Spleen (tissue), 7 donors: ENCODE measurements at regions not wholly inside any gene's neighbourhood (a gene's known extent, or its start where the extent isn't known, plus 50 kb on each side); places are given as distances from the start of the nearest gene placed in this dataset.

Source experiments
- POLR2AphosphoS5 ChIP-seq, 3 donors: sonication (generic); formaldehyde crosslinking; IDR thresholded peaks; one replicate each; pipeline ENCODE4 v1.5.1; 2017; ENCODE audit warnings: antibody characterized with exemption in 3 of 3
- TF ChIP-seq, protein P1 (sequence below), 11 experiments: fragments of 200-600 bp in 7 of 11; fragments of 450-650 bp in 4 of 11; sonication (generic) in 4 of 11; IDR thresholded peaks in 8 of 11; conservative IDR thresholded peaks in 3 of 11; 1 replicate in 7 of 11; 2 replicates in 4 of 11; pipeline versions ENCODE4 v1.4.0 to v1.8.0; 2016 to 2021; ENCODE audit warnings: antibody characterized with exemption in 11 of 11, inconsistent platforms in 4 of 11, mild to moderate bottlenecking in 1 of 11
- donor health status: DM: no; HTN: no; CAD: no; lungs with moderate emphysema.
- donor health status: DM: no; HTN: no; CAD: no.
- donor health status: DM: no; HTN: no; CAD: no.

DNA sequence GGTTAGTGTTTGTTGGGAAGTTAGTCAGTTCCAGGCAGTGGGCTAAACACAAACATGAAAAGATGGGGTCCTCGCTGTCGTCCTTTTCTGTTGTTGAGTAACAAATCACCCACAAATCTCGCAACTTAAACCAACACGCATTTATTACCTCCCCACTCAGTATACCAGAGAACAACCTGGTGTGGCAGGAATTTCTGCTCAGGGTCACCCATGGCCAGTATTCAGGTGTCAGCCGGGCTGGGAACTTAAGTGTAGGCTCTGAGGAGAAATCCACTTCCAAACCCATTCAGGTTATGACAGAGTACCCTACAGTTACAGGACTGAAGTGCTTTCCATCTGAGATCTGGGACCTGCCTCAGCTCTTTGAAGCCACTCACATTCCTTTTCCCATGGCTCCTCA, 73.6 kb upstream of the SP4 start:
- TF ChIP-seq, protein P1, sequence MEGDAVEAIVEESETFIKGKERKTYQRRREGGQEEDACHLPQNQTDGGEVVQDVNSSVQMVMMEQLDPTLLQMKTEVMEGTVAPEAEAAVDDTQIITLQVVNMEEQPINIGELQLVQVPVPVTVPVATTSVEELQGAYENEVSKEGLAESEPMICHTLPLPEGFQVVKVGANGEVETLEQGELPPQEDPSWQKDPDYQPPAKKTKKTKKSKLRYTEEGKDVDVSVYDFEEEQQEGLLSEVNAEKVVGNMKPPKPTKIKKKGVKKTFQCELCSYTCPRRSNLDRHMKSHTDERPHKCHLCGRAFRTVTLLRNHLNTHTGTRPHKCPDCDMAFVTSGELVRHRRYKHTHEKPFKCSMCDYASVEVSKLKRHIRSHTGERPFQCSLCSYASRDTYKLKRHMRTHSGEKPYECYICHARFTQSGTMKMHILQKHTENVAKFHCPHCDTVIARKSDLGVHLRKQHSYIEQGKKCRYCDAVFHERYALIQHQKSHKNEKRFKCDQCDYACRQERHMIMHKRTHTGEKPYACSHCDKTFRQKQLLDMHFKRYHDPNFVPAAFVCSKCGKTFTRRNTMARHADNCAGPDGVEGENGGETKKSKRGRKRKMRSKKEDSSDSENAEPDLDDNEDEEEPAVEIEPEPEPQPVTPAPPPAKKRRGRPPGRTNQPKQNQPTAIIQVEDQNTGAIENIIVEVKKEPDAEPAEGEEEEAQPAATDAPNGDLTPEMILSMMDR (IDR thresholded peaks at IDR 0.05 in 8 of 11, conservative IDR thresholded peaks at IDR 0.05 in 3 of 11): no peak
- TF ChIP-seq POLR2AphosphoS5 (IDR thresholded peaks at IDR 0.05): no peak
